HG03066 (cell line): ENCODE measurements at regions not wholly inside any gene's neighbourhood (a gene's known extent, or its start where the extent isn't known, plus 50 kb on each side); places are given as distances from the start of the nearest gene placed in this dataset.

ENCODE experiments used
- ATAC-seq: cut with Tn5 transposase; IDR thresholded peaks from one replicate; pipeline ENCODE4 v1.9.1; 2021; ENCODE audit warnings: low read depth; ENCODE audit not compliant: unreplicated experiment

- no peak for ATAC-seq
Observed at GRCh38 chr2:5946225-5947115, 254.3 kb downstream of the SOX11 start.

GRCh38 chr2:5950736-5951135, 258.6 kb downstream of the SOX11 start:
- no peak for ATAC-seq

- no peak for ATAC-seq
Observed at GRCh38 chr2:5951471-5951870, 259.3 kb downstream of the SOX11 start.

GRCh38 chr2:5953525-5953924, 261.3 kb downstream of the SOX11 start:
- ATAC-seq: no peak

- no peak for ATAC-seq
Observed at GRCh38 chr2:5954509-5954908, 262.3 kb downstream of the SOX11 start.

- ATAC-seq: no peak
Observed at GRCh38 chr2:5955921-5956320, 263.7 kb downstream of the SOX11 start.

- no peak for ATAC-seq
Observed at GRCh38 chr2:5959836-5960820, 267.9 kb downstream of the SOX11 start.

- no peak for ATAC-seq
Observed at GRCh38 chr2:5967506-5967905, 275.3 kb downstream of the SOX11 start.

GRCh38 chr2:5969303-5969702, 277.1 kb downstream of the SOX11 start:
- ATAC-seq: no peak

- no peak for ATAC-seq
Observed at GRCh38 chr2:5970347-5970746, 278.2 kb downstream of the SOX11 start.

GRCh38 chr2:5974477-5974876, 282.3 kb downstream of the SOX11 start:
- ATAC-seq: no peak

- ATAC-seq: no peak
Observed at GRCh38 chr2:5975401-5975800, 283.2 kb downstream of the SOX11 start.

GRCh38 chr2:5976531-5977065, 284.4 kb downstream of the SOX11 start:
- no peak for ATAC-seq

GRCh38 chr2:5977477-5977876, 285.3 kb downstream of the SOX11 start:
- no peak for ATAC-seq

GRCh38 chr2:5978131-5978751, 286.1 kb downstream of the SOX11 start:
- no peak for ATAC-seq

GRCh38 chr2:5980450-5981190, 288.4 kb downstream of the SOX11 start:
- ATAC-seq: no peak

- no peak for ATAC-seq
Observed at GRCh38 chr2:5982193-5982902, 290.2 kb downstream of the SOX11 start.

GRCh38 chr2:5982903-5983265, 290.7 kb downstream of the SOX11 start:
- no peak for ATAC-seq

- no peak for ATAC-seq
Observed at GRCh38 chr2:5983511-5984272, 291.5 kb downstream of the SOX11 start.
